PFSK-1 (cell line): ENCODE measurements at regions not wholly inside any gene's neighbourhood (a gene's known extent, or its start where the extent isn't known, plus 50 kb on each side); places are given as distances from the start of the nearest gene placed in this dataset.

Source experiments
- POLR2AphosphoS5 ChIP-seq: IDR thresholded peaks from 2 replicates; pipeline ENCODE4 v1.6.1; 2012; ENCODE audit warnings: low read depth, mild to moderate bottlenecking, control low read depth, low read length, moderate library complexity
- SIN3A ChIP-seq: IDR thresholded peaks from 2 replicates; pipeline ENCODE4 v1.6.1; 2012; ENCODE audit warnings: mild to moderate bottlenecking, low read length, moderate library complexity, borderline replicate concordance; ENCODE audit not compliant: insufficient read depth
- TAF1 ChIP-seq: IDR thresholded peaks from 2 replicates; pipeline ENCODE4 v1.6.1; 2012; ENCODE audit warnings: low read length, control low read depth, borderline replicate concordance; ENCODE audit not compliant: insufficient read depth
- TF ChIP-seq, protein P1 (sequence below), 2 experiments: IDR thresholded peaks; 2 replicates each; pipeline versions ENCODE4 v1.6.1 to v1.8.0; 2011 to 2012; ENCODE audit warnings: low read depth in 2 of 2, low read length in 2 of 2, control low read depth in 1 of 2, inconsistent platforms in 1 of 2, mild to moderate bottlenecking in 1 of 2, moderate library complexity in 1 of 2; ENCODE audit not compliant: insufficient read depth in 1 of 2

DNA sequence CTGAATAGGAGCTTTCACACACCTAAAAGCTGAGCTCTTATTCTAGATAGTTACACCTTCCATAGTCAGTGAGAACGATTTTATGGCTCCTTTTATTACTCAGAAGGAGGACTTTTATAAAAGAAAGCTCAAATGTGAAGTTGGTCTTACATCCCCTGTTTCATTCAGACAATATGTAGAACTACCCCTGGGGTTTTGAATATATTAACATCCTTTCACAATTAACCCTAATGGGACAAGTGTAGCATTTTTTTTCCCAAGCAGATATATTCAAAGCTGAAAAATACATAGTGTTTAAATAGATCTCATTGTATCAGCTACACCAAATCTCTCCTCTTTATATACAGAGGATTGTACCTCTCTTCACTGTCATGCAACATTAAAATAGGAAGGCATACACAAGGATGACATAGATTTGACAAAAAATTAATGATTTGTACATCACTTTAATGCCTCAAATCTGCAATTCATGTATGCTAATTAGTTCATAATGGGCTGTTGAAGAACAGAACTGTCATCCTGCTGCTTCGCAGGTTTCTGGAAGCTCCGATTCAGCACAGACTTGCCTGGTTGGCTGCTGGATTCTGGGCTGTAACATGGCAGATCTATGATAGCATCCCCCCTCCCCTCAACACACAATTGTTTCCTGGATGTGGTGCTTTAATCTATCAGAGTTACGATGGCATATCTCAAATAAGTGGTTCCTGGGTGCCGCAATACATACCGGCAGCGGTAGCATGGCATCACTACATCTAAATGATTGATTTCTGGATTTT is 129.7 kb upstream of the PARD3B start:
- TF ChIP-seq POLR2AphosphoS5 (no peak), TAF1 (no peak), SIN3A (no peak)
- TF ChIP-seq, protein P1, sequence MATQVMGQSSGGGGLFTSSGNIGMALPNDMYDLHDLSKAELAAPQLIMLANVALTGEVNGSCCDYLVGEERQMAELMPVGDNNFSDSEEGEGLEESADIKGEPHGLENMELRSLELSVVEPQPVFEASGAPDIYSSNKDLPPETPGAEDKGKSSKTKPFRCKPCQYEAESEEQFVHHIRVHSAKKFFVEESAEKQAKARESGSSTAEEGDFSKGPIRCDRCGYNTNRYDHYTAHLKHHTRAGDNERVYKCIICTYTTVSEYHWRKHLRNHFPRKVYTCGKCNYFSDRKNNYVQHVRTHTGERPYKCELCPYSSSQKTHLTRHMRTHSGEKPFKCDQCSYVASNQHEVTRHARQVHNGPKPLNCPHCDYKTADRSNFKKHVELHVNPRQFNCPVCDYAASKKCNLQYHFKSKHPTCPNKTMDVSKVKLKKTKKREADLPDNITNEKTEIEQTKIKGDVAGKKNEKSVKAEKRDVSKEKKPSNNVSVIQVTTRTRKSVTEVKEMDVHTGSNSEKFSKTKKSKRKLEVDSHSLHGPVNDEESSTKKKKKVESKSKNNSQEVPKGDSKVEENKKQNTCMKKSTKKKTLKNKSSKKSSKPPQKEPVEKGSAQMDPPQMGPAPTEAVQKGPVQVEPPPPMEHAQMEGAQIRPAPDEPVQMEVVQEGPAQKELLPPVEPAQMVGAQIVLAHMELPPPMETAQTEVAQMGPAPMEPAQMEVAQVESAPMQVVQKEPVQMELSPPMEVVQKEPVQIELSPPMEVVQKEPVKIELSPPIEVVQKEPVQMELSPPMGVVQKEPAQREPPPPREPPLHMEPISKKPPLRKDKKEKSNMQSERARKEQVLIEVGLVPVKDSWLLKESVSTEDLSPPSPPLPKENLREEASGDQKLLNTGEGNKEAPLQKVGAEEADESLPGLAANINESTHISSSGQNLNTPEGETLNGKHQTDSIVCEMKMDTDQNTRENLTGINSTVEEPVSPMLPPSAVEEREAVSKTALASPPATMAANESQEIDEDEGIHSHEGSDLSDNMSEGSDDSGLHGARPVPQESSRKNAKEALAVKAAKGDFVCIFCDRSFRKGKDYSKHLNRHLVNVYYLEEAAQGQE (IDR thresholded peaks at IDR 0.05; ENCODE audit: insufficient read depth in 1 of 2, low read depth in 2 of 2, low read length in 2 of 2), result no peak
